ENCODE measurements at regions not wholly inside any gene's neighbourhood (a gene's known extent, or its start where the extent isn't known, plus 50 kb on each side); places are given as distances from the start of the nearest gene placed in this dataset.

DNA sequence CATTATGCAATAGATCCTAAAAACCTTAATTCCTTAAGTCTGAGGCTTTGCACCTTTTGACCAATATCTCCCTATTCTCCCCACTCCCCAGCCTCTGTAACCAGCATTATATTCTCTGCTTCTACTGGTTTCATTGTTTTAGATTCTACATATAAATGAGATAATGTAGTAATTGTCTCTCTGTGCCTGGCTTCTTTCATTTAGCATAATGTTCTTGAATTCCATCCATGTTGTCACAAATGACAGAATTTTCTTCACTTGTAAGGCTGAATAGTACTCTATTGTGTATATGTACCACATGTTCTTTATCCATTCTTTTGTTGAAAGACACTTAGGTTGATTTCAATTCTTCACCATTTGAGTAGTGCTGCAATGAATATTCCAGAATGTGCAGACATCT lies 66.0 kb downstream of the MAGEC1 start:
- Histone ChIP-seq H2AFZ (ENCODE audit: low read length) (no peak overlapping the region), H3K36me3 (ENCODE audit: insufficient read depth, low read length) (no peaks in the 10 kb centered on the region), H3K79me2 (ENCODE audit: insufficient read depth, low read depth, low read length) (no peaks in the 10 kb centered on the region), H3K4me2 (ENCODE audit: low read length) (no peak overlapping the region), H3K4me1 (ENCODE audit: insufficient read depth, low read length, poor library complexity, severe bottlenecking) (no peaks in the 10 kb centered on the region), H3K27ac (ENCODE audit: low read depth, low read length, poor library complexity, severe bottlenecking) (no peak overlapping the region), H3K9me3 (ENCODE audit: low read length) (no peaks in the 10 kb centered on the region), H3K4me3 (ENCODE audit: low read depth, low read length, poor library complexity, severe bottlenecking) (no peak overlapping the region), H4K20me1 (ENCODE audit: insufficient read depth, low read length) (no peaks in the 10 kb centered on the region), H3K9me2 (ENCODE audit: insufficient read depth, low read length) (no peaks in the 10 kb centered on the region)
- TF ChIP-seq, protein P1, sequence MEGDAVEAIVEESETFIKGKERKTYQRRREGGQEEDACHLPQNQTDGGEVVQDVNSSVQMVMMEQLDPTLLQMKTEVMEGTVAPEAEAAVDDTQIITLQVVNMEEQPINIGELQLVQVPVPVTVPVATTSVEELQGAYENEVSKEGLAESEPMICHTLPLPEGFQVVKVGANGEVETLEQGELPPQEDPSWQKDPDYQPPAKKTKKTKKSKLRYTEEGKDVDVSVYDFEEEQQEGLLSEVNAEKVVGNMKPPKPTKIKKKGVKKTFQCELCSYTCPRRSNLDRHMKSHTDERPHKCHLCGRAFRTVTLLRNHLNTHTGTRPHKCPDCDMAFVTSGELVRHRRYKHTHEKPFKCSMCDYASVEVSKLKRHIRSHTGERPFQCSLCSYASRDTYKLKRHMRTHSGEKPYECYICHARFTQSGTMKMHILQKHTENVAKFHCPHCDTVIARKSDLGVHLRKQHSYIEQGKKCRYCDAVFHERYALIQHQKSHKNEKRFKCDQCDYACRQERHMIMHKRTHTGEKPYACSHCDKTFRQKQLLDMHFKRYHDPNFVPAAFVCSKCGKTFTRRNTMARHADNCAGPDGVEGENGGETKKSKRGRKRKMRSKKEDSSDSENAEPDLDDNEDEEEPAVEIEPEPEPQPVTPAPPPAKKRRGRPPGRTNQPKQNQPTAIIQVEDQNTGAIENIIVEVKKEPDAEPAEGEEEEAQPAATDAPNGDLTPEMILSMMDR (conservative IDR thresholded peaks at IDR 0.05; ENCODE audit: low read length): no peak
- no peak for TF ChIP-seq EZH2phosphoT487 (IDR thresholded peaks at IDR 0.05; ENCODE audit: borderline replicate concordance, low read depth, low read length)
- intact Hi-C loops (cut with micrococcal nuclease; ENCODE audit: unreplicated experiment): no loop called here
- ChIA-PET CTCF (ENCODE audit: unreplicated experiment) (no interaction called here), POLR2A (interaction anchor here (0.6 kb wide), 1 partner anchor 1730 kb away, joined by 4 read pairs; no protein-coding TSS in a partner anchor)
- DNase-seq (ENCODE audit: low spot score): no peak
- BruUV-seq (replicated peaks): no TSS peak

DNA sequence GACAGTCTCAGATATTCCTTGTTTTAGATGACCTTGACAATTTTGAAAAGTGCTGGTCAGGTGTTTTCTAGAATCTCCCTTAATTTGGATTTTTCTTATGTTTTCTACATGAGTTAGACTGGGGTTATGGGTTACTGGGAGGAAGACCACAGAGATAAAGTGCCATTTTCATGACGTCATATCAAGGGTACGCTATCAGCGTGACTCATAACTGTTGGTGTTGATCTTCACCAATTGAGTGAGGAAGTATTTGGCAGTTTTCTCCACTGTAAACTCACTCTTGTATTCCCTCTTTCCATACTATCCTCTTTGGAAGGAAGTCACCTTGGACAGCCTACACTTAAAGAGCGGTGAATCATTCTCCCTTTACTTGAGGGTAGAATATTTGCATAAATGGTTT lies 56.9 kb downstream of the MAGEC1 start:
- H3K4me3 ChIP-seq (ENCODE audit: low read depth, low read length, poor library complexity, severe bottlenecking): no peak overlapping the region
- DNase-seq (ENCODE audit: low spot score): no peak
- POLR2A ChIA-PET: no interaction called here
- H3K79me2 ChIP-seq (ENCODE audit: insufficient read depth, low read depth, low read length): no peaks in the 10 kb centered on the region
- no peaks in the 10 kb centered on the region for H4K20me1 ChIP-seq (ENCODE audit: insufficient read depth, low read length)
- H3K36me3 ChIP-seq (ENCODE audit: insufficient read depth, low read length): no peaks in the 10 kb centered on the region
- H2AFZ ChIP-seq (ENCODE audit: low read length): no peak overlapping the region
- BruUV-seq (replicated peaks): no TSS peak
- intact Hi-C loops (cut with micrococcal nuclease; ENCODE audit: unreplicated experiment): no loop called here
- no peaks in the 10 kb centered on the region for H3K9me2 ChIP-seq (ENCODE audit: insufficient read depth, low read length)
- no peaks in the 10 kb centered on the region for H3K4me1 ChIP-seq (ENCODE audit: insufficient read depth, low read length, poor library complexity, severe bottlenecking)
- CTCF ChIA-PET (ENCODE audit: unreplicated experiment): no interaction called here
- no peak overlapping the region for H3K27ac ChIP-seq (ENCODE audit: low read depth, low read length, poor library complexity, severe bottlenecking)
- H3K9me3 ChIP-seq (ENCODE audit: low read length): no peaks in the 10 kb centered on the region
- TF ChIP-seq, protein P1 (conservative IDR thresholded peaks at IDR 0.05; ENCODE audit: low read length): no peak
- H3K4me2 ChIP-seq (ENCODE audit: low read length): no peak overlapping the region
